Stimulated activated naive CD8-positive, alpha-beta T cell treated with anti-CD3 and anti-CD28 coated beads, Interleukin-15, Interleukin-2, amounts not matched to agents 100 U/mL and 50 U/mL, for 24 hours (primary cell): ENCODE measurements at regions not wholly inside any gene's neighbourhood (a gene's known extent, or its start where the extent isn't known, plus 50 kb on each side); places are given as distances from the start of the nearest gene placed in this dataset.
"Not testable (repeated sequence)": the region's sequence is repeated elsewhere in the genome, so short reads cannot be mapped to it uniquely, and the experiment has no call there.

Source experiments
- ATAC-seq: fragments of 150-1000 bp; cut with Tn5 transposase; one replicate; pipeline ENCODE4 v1.10.0; 2021
- DNase-seq: peaks from one replicate; pipeline ENCODE4 v3.0.0; 2021

DNA sequence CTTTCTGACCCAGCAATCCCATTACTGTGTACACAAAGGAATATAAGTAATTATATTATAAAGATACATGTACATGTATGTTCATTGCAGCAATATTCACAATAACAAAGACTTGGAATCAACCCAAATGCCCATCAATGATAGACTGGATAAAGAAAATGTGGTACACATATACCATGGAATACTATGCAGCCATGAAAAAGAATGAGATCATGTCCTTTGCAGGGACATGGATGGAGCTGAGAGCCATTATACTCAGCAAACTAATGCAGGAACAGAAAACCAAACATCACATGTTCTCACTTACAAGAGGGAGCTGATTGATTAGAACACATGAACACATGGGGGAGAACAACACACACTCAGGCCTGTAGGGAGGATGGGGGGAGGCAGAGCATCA is 286.1 kb downstream of the SOCS6 start:
- not testable (repeated sequence) for DNase-seq, ATAC-seq

DNA sequence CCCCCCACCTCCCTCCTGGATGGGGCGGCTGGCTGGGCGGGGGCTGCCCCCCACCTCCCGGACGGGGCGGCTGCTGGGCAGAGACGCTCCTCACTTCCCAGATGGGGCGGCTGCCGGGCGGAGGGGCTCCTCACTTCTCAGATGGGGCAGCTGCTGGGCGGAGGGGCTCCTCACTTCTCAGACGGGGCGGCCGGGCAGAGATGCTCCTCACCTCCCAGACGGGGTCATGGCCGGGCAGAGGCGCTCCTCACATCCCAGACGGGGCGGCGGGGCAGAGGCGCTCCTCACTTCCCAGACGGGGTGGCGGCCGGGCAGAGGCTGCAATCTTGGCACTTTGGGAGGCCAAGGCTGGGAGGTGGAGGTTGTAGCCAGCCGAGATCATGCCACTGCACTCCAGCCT is 280.8 kb downstream of the SOCS6 start:
- not testable (repeated sequence) for DNase-seq, ATAC-seq

DNA sequence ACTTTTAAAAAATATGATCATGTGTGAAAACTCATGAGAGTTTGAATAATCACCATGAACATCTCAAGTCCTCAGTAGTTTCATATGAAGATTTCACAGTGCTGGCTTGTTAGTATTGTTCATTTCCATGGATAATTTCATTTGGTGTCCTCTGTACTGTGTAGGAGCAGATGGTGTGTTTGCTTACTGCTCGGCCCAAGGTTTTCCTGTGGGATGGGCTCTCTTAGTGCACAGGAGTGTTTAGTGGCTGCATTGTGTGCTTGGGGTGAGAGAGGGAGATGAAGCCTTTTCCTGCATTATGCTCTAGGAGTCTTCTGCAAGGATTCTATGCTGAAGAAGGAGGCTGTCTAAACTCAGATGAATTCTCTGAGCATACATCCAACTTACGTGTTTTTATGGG is 270.6 kb downstream of the SOCS6 start:
- ATAC-seq = no peak
- DNase-seq = no peak

DNA sequence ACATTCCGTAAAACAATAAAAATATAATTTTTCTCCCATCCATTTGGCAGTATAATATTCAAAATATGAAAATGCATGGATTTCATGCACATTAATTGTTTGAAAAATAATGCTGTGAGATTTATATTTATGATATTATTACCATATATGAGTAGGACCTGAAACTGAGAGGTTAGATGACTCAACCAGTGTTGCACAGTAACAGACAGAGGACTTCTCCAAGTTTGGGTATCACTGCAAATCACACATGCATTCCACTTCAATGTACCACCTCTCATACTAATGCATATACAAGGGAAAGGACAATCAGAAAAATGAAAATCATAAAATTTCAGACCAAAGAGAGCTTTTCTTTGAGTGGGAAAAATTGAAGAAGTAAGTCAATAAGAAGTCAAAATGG is 269.5 kb downstream of the SOCS6 start:
- DNase-seq (no peak), ATAC-seq (no peak)

DNA sequence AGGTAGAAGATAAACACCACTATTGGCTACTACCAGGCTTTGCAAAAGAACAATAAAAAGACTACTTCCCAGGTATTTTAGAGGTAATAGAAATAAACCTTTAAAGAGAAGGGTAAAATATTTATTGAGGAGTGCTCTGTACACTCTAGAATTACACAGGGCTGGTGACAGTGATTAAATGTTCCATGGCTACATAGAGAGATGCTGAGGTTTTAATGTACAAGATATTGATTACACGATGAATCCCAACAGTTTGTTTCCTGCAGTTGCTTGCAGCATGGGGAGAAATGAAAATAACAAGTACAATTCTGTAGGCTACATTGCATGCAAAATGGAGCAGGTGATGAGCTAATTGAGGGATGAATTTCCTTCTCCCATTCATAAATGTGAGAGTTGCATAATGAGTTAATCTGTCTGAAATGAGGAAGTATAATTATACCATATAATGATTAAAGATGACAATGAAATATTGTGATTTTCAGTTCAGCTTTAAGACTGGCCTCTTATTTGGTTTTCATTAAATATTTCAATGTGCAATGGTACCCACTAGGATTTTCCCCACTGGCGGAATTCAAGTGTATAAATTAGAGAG is 266.1 kb downstream of the SOCS6 start:
- DNase-seq = no peak
- no peak for ATAC-seq

DNA sequence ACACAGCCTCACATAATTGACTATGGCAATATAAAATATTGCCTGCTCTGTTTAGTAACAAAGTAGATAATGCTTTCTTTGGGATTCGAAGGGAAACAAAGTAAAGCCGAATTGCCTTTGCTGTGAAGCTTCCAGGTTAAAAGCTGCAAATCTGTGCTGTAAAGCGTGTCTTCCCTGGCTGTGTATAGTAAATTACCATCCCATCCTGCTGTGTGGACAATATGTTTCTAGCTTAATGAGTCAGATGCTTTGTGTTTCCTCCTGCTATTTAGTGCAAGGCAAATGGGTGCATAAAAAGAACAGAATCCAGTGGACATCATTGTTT is 265.1 kb downstream of the SOCS6 start:
- no peak for DNase-seq
- no peak for ATAC-seq

DNA sequence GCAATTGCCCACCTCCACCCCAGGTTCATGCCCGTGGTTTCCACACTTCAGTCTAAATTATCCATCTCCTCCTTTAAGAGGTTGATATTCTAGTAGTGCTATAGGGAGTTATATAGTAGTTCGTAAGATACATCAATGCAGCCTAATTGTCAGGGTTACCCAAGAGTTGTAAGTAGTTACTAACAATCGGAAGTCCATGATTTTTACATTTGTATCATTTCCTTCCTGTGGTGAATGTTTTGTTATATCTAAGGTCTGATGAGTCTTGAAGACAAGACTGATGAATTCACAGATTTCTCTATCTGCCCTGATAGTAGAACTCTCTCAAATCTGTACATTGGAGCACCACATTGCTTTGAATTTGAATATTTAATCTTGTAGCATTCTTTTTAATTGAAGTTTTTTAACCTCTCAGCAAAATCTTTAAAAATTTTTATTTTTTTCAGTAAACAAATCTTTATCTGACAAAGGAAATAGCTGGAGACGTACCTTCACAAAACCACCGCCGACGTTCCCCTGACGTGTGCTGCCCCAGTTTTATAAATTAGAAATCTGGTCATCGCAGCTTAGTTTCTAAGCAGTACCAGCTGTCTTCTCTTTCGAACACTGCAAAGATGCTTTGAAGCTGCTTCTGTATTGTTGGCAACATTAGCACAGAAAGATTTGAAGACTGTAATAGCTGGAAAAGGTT is 264.5 kb downstream of the SOCS6 start:
- ATAC-seq (no peak), DNase-seq (no peak)

DNA sequence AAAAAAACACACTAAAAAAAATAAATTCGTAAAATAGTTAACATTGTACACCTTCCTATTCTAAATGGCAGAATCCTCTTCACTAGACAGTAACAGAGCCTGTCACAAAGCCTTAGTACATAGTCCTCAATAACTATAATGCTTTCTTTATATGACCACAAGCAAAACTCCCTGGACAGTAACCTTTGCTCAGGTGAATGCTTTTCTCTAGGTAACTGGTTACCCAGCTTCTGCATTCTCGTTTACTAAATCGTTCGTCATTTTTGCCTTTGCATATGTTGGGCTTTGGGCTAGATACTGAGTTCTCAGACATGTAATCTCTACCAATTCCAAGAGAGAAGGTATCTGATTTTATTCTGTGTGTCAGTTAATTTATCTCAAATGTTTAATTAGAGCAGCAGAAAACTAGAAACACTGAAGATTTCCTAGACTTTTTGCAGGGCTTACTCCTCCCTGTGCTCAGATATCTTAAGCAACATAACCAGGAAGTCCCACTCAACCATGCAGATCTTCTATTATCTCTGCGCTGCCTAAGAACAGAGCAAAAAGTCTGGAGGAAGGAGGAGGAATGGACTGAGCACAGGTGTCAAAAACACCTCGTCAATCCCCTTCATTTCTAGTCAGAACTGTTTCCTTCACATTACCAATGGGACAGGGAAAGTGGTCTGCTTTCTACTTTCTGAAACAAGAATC is 247.7 kb downstream of the SOCS6 start:
- DNase-seq = no peak
- no peak for ATAC-seq

DNA sequence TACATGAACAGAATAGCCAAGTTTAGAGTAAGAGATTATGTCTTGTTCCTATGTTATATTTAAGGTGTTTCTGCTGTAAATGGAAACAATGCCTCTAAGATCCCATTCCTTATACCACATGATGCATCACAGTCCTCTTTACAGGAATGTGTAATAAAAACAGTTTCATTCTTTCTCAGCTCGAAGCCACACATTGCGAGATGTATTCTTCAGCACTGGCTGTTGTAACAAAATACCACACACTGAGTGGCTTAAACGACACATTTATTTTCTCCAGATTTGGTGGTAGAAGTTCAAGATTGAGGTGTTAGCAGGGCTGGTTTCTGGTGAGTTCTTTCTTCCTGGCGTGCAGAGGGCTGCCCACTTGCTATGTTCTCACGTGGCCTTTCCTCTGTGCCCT is 246.2 kb downstream of the SOCS6 start:
- no peak for ATAC-seq
- no peak for DNase-seq

DNA sequence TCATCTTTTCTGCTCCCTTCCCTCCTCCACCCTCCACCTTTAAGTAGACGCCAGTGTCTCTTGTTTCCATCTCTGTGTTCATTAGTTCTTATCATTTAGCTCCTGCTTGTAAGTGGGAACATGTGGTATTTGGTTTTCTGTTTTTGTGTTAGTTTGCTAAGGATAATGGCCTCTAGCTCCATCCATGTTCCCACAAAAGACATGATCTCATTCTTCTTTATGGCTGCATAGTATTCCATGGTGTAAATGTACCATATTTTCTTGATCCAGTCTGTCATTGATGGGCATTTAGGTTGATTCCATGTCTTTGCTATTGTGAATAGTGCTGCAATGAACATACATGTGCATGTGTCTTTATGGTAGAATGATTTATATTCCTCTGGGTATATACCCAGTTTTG is 236.5 kb downstream of the SOCS6 start:
- ATAC-seq, DNase-seq: not testable (repeated sequence)

DNA sequence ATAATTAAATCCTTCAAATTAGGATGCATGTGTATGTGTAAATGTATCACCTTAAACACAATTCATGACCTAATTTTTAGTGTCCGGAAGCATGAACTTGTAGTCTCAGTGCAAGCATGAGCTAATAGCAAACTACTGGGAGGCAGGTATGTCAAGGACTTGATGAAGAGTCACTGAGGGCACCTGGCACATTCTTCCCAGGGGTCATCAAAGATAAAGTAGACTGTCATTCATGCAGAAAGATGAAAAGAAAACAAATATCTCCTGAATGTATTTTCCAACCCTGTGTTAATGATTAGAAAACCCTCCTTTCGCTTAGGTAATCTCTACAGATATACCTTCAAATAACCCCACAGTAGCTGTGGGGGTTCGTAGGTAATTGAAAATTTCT is 234.9 kb downstream of the SOCS6 start:
- no peak for DNase-seq
- ATAC-seq = no peak

DNA sequence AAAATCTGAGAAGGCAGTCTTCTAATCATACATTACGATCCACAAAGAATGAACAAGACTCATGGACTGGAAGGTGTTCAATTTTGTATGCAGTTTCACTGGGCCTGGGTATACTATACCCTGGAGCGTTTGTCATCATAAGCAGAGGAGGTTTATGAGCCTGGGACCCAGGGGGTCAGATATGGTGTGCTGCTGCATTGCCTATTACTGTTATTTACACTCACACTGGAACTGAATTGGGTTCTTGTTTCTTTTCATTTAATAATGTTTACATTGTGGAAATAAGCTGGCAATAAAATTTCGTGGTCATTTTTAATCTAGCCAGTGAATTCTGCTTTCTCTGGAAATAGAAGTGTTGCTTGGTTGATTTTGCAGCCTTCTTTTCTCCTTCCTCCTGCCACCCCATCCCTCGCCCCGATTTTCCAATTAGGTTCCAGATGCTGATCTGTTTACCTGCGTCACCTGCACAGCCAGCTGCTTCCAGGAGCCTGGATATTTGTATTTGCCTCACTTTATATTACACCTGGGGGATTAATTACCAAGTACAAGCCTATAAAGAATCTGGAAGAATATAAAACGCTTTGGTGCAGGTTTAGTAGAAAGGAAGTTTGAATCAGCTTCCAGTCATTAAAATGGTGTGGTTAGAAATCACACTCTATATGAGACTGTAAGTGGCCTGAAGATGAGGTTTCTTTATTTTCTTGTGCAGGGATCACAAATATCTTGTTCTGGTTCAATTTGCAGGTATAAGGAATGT is 234.4 kb downstream of the SOCS6 start:
- no peak for DNase-seq

DNA sequence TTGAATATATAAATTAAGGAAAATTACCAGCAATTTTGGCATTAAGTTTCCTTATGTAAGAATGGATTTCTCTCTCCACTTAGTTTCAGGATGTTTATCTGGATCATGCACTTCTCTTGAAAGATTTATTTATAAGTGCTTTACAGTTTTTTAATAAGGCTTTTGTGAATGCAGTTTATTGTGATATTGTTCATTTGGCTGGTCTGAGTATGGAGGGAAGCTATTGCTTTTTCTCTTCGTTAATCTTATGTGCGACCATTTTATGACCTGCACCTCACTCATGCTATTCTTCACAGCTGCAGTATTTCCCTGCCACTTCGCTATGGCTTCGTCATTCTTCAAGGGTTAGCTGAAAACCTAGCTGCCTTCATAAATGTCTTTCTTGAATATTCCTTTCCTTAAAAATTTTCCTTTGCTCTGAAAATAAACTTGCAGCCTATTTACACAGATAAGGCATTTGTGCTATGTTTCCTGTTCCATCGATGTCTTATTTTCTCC is 233.4 kb downstream of the SOCS6 start:
- no peak for ATAC-seq
- DNase-seq = no peak

More for the DNA sequence above, 234.4 kb downstream of the SOCS6 start:
- ATAC-seq = no peak

DNA sequence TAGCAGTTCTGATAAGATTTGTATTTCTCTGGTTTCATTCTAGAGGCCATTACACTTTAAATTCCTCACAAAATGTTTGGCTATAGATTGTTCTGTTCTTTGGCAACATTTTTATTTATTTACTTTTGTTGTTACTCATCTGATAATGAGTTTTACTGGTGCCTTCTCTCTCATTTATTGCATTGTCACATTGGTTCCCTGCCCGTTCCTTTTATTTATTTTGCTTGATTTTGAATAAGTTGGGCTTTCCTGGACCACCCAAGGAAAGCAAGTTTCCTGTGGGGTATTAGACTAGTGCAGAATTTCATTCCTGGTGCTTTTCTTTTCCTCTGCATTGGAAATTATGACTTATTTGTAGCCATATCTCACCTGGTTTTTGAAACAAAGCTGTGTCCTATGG is 232.0 kb downstream of the SOCS6 start:
- ATAC-seq (no peak), DNase-seq (no peak)

DNA sequence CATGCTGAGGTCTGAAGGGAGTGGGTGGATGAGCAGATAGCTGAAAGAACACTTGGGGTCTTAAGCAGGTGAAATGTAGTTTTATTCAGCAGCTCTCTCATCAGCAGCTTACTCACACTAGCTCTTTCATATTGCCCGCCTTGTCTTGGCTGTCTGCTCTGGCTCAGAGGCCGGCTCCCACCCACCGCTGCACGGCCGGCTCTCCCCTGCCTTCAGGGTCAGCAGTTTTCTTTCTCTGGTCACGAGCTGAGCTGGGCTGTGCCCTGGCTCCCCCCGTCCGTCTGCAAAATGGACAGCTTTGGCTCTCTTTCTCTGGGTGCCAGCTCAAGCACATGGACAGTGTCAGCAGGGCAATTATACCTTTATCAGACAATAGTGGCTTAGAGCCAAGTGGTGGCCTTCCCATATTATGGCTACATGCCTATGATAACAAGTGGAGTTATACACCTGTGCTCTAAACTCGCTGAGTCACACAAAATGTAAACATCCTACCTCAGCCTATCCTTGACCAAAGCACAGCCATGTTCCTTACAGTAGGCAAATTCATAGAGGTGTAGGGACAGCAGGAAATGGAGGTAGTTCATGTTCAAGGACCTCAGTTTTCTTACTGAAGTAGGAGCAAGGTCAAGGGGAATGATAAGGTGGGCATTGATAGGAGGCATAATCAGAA is 224.8 kb downstream of the SOCS6 start:
- DNase-seq (no peak), ATAC-seq (no peak)

DNA sequence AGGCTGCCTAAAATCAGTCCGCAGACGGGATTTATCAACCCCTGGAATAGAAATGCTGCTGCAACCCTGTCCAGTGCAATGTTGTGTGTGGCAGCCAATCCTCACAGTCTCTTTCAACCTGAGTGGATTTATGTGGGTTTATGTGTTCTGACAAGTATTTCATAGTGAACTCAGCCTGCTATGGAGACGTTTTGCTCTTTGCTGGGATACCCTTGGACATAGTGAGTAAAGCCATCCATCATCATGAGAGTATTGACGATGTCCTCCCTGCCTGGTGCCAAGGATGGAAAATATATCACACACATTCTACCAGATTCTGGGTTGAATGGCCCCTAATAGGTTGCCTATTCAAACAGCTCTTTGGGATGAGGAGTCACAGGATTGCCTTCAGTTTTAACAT is 219.1 kb downstream of the SOCS6 start:
- DNase-seq (no peak), ATAC-seq (no peak)

DNA sequence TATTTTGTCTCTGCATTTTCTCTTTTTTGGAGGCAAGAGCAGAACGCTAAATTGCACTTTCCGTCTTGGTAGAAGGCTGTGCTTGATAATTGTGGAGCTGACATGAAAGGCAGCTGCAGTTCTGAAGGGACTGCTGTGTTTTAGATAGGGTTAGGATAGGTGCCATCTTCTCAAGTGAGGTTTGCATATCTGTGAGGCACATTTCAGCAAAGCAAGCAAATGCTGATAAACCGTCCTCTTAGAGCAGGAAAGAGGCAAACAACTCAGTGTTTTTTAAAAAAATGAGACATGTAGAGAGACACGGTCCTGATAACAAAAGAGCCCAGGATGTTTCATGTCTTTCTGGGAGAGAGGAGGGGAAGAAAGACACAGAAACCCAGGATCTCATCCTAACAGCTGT is 217.7 kb downstream of the SOCS6 start:
- ATAC-seq (no peak), DNase-seq (no peak)

DNA sequence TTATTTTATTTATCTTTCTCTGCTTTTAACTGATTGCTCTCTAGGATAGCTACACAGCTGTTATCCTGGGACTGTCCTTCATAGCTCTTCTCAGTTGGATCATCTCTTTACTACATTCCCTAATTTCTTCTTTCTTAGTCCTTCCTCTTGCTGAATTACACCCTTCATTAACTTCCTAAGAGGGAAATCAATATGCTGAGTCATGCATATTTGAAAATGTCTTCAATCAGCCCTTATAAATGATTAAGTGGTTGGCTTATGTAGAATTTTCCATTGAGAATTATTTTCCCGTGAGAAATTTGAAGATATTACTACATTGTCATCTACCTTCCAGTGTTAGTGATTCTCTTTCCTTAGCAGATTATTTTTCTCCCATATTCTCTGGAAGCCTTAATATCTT is 214.2 kb downstream of the SOCS6 start:
- no peak for DNase-seq
- no peak for ATAC-seq

DNA sequence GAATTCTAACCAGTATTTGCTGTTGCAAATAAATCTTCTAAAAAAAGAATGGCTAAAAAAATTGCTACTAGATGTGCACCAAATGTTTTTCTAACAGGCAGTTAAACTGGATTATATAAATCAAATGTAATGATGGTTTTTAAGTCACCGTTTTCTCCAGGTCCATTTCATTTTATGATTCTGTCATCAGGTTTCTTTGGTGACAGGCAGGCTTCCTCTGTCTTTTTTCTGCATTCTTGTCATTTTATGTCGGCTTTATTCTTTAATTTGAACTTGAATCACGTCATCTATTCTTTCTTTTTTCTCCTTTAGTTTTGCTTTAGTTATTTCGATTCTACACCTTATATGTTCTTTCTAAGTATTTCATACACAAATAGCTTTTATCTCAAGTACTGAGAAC is 212.5 kb downstream of the SOCS6 start:
- DNase-seq (no peak), ATAC-seq (no peak)

DNA sequence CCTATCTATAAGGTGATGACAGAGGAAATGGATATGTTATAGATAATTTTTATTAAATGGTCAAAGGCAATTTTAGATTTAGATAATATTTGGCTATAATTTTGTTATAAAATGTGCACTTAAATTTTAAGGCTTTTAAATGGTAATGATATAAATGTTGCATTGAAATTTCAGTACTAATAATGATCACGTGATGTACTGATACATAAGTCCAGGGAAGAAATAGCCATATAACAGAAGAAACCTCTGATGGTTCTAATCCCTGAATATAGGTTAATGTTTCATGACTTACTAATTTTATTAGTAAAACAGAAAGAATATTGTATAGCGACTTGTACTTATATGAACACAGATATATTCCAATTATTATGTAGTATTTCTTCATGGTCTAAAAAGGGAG is 211.9 kb downstream of the SOCS6 start:
- ATAC-seq (no peak), DNase-seq (no peak)

DNA sequence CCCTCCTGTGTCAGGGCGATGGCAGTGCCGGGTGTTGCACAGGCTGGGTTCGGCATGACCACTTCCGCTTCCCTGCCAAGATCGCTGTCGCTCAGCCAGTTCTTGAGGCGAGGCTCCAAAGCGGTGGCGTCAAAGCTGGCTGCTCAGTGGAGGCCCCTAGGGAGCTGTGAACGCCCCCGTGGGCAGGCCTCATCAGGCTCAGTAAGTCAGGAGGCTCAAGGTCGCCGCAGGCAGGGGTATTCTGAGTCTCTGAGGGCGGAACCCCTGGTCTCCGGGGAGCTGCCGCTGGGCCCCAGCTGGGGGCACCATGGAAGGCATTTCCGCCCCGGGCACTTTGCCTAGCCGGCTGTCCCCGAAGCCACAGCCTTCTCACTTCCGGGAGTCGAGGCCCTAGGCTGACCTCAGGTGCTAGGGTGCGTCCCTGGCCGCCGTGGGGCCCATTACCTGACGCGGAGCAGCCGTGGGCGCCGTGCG is 210.4 kb downstream of the SOCS6 start:
- ATAC-seq (peak; percentile 55), DNase-seq (no peak)
